ENCODE measurements at regions not wholly inside any gene's neighbourhood (a gene's known extent, or its start where the extent isn't known, plus 50 kb on each side); places are given as distances from the start of the nearest gene placed in this dataset.

DNA sequence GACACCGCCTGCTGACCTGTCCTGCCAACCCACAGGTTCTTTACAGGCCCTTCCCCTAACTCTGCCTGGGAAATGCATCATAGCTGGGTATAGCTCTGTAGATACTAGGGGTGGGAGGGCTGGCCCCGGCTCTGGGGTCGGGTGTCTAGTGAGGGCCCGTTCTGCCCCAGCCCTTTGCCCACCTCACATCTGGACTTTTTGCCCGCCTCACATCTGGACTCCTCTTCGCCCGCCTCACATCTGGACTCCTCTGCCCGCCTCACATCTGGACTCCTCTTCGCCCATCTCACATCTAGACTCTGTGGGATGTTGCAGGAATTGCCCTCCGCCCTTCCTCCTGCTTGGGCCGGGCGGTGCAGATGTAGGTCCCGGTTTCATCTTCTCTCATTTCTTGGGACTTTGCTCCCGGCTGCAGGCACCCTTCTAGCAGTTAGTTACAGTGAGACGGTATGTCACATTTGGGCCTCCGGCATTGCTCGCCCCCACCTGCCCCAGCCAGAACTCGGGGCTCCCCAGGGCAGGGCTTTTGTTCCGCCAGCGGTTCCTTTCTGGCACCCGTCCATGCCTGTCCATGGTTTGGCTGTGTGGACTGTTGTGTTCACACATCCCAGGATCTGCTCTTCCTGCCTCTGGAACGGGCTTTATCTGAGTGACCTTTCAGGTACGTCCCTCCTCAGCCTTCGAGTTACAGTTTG lies 1153.7 kb downstream of the BRD1 start:
- no peak for DNase-seq

DNA sequence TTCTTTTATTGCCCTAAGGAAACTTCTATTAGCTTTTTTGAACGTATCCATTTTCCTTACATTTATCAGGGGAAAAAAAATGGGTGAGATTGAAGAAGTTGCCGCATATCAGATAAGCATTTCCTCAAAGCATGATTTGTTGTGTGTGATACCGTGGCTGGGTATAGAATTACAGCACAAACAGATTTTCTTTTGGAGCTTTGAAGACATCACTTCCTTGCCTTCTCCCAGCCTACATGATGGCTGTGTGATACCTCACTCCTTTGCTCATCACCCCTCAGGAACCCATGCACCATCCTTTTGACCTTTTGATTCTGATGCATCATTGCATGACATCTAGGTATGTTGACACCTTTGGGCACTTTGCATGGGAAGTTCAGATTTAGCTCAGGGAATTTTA lies 1155.3 kb downstream of the BRD1 start:
- no peak for DNase-seq

DNA sequence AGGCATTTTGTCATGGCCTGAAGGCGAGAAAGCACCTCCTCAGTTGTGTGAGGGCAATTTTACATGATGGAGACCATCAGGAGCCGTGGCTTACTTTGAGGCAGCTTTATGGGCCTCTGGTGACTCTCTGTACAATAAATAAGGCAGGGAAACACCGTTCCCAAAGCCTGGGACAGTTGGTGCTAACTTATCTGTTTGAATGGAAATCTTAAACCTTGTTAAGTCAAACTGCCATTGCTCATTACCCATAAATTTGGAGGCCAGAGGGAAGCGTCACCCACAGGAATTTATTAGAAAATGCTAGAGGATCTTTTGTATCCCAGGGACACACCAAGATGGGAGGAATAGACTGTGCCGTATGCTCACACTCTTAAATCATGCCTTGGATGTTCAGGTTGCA lies 1156.9 kb downstream of the BRD1 start:
- DNase-seq, result no peak

DNA sequence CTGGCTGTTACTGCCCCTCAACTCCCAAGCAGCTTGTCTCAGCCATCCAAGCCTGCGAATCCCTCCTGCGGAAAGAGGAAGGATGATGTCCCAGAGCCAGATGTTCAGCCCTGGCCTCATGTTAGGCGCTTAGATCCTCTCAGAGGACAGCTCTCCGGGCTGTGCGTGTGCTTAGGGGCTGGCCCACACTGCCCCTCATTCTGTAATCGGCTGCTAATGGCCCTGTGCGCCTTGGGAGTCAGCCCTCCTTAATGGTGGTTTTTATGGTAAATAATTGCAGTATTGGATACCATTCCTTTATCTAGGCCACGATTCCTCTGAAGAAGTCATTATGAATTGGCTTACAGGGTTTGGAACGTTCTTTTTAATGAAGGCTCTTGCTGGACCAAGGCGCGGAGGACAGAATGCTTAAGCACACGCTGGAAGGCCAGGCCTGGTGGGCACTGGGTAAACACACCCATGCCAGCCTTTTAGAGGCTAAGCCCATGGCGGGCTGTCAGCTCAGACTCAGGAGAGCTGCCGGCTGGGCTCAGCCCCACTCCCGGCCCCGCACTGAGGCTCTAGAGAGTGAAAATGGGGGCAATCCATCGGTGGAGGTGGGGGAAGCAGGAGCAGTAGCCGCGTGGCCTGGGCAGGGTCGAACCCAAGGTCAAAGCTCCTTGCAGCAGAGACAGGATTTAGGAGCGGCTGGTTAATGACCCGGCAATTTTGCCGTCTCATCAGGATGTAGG lies 1157.5 kb downstream of the BRD1 start:
- DNase-seq, result no peak

DNA sequence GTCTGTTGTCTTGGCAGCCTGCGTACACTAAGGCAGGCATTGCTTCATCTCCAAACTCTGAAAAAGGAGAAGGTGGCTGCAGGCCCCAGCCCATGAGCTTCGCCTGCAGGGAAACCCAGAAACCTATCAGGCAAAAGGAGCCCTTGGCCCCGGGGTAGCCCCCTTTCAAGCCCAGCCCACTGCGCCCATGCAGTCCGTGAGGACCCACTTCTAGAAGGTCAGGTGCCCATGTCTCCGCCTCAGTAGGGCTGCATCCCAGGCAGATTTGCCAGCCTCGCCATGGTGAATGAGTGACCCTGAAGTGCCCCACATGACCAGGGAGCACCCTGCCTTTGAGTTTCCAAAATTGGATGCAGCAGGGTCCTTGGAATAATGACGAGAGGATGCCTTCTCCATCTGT lies 1158.4 kb downstream of the BRD1 start:
- no peak for DNase-seq

DNA sequence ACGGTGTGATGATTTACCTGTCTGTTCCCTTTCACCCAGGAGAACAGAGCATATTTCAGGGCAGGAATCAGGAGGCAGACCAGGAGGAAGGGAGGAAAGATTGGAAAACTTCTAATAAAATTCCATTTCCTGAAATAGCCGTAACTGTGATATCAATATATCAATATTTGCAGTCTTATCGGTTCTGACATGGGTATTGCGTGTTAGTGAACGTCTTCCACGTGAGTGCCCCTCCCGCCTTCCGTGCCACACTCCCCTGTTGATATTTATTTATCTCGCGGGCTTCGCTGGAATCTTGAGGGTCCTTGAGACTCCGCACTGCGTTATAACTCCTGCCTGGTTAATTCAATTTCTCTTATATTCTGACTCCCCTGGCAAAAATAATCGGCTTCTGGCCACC lies 1160.4 kb downstream of the BRD1 start:
- no peak for DNase-seq

DNA sequence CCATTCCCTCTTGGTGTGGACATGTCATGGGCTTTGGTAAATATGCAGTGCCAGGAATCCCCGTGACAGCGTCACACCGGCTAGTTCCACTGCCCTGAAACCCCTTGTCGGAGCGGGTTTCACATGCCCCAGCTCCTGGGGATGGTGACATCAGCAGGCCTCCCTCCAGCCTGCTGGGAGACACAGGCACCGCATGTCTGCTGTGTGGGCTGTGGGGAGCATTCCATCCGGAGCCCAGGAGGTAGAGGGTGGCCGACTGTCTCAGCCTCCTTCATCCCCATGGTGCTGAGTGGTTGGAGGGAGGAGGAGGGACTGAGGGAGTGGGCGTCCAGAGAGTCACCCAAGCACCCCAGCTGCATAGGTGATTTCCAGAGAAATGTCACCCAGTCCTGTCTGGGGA lies 1161.1 kb downstream of the BRD1 start:
- no peak for DNase-seq

DNA sequence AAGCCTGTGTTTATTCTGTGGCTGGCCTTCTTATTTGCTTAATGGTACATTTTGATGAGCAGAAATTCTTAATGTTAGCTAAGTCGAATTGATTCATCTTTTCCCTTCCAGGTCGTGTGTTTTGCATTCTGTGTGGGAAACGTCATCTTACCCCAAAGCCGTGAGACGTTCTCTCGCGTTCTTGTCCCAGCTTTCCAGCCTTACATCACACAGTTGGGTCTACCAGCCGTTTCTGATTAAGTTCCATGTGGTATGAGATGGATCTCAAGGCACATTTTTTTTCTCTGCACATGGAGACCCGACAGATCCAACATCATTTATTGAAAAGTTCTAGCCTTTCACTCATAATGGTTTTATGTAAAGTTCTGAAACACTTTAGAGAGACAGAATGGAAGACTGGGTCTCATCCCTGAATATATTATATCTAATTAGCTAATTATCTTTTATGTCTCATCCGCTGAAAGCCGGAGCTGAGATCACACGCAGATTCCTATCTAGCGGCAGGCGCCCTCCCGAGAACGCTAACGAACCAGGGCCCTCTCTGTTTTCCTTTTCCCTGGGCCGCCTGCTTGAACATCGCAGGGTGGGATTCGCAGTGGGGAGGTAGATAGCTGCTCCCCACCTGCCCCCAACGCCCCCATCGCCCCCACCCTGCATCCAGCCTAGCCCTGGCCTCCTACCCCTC lies 1162.2 kb downstream of the BRD1 start:
- DNase-seq, result no peak

DNA sequence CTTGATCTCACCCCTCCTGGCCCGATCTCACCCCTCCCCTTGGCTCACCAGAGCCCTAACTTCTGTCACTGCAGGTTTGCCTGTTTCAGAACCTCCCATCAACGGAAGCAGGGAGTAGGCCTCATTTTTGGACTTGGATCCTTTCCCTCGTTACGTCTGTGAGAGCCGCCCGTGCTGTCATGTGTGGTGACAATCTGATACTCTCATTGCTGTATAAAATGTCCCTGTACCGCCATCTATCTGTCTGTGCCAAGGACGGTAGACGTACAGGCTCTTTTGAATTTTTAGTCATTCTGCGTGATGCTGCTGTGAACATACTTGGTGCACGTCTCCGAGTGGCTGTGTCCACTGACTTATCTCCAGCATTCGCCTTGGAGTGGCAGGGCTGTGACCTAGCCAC lies 1163.1 kb downstream of the BRD1 start:
- DNase-seq, result no peak

DNA sequence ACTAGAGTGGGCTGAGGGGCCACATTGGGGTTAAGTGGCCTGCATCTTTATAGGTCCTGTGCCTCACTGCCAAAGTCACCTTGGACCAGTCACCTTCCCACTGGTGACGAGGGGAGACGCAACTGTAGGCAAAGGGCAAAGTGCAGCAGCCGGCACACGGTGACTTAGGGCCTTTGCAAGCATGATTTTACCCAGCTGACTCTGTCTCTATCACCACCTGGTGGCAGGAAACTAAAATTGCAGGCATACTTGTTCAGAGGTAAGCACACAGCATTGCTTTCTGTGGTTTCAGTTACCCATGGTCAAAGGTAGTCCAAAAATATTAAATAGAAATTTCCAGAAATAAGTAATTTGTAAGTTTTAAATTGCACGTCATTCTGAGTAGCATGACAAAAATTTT lies 1164.4 kb downstream of the BRD1 start:
- no peak for DNase-seq

DNA sequence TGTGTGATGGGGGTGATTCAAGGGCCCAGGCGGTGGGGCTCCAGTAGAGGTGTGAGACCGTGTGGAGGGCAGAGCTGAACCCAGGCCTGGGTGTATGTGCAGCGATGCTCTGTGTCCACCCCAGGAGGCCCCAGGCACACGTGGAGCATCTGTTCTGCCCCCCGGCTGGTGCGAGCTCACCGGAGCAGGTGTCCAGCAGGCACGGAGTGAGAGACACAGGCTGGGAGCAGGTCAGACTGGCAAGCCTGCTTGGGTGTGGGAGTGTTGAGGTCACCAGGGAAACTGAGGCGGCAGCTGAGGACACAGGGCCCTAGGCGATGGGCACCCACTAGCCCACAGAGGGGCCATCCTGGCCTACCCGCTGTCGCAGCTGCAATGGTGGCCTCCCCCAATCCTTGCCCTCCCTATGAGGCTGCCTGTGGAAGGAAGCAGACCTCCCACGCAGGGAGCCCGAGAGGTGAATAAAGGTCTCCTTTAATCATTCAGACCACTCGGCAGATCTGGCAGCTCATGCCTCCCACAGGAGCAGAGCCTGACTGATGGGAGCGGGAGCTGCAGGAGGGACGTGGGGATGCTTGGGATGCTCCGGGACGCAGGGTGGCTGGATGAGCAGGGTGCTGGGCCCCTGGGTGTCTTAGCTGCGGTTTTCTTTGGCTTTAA lies 1165.1 kb downstream of the BRD1 start:
- DNase-seq, result no peak

DNA sequence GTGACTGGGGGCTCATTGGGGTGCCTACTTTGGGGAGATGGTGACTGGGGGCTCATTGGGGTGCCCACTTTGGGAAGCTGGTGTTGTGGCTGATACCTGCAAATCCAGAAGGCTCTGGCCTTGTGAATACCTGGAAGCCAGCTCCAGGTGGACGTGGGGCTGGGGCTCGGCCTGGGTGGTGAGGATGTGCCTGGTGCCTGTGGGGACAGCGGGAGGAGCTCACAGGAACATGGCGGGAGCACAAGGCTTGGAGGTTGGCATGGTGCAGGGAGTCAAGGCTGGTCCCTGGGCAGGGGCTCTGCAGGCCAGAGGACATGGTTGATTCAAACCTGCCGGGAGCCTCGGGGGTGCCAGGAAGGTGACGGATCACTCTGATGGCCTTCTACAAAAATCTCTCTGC lies 1165.7 kb downstream of the BRD1 start:
- DNase-seq, result no peak

DNA sequence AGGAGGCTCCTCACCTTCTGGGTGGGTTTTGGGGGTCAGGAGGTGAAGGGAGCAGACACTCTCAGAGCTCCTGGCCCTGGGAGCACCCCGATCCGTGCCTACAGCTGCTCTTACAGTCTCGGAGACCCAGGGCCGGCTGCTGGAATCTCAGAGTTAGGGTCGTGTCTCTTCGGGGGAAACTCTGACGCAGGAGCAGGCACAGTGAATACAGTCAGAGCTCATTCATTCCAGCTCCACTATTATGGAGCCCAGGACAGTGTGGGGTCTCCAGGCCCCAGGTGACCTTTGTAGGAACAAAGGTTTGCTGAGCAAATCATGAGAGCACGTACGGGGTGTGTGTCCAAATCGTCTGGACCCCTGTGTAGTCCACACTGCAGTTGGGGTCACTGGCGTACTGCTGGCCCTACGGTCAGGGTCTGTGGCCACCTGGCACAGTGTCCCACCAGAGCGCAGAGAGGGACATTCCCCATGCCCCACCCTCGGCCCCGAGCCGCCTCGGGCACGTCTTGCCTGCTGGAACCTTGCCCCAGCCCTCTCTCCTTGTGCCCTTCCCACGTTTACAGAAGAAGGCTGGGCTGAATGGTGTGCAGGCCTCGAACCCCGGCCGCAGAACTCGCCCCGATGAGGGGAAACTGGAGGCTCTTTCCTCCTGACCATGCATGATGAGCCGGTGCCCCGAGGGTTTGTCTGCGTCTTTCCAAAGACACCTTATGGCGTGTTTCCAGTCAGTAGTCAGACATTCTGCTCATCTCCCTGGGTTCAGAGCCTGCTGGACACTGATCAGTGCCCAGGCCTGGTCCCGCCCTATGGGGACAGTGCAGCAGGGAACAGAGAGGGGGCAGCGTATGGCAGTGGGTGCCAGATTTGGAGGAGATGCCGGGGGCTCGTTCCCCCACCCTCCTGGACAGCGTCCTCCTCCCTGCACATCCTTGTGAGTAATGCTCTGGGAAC lies 1166.6 kb downstream of the BRD1 start:
- DNase-seq, result no peak

DNA sequence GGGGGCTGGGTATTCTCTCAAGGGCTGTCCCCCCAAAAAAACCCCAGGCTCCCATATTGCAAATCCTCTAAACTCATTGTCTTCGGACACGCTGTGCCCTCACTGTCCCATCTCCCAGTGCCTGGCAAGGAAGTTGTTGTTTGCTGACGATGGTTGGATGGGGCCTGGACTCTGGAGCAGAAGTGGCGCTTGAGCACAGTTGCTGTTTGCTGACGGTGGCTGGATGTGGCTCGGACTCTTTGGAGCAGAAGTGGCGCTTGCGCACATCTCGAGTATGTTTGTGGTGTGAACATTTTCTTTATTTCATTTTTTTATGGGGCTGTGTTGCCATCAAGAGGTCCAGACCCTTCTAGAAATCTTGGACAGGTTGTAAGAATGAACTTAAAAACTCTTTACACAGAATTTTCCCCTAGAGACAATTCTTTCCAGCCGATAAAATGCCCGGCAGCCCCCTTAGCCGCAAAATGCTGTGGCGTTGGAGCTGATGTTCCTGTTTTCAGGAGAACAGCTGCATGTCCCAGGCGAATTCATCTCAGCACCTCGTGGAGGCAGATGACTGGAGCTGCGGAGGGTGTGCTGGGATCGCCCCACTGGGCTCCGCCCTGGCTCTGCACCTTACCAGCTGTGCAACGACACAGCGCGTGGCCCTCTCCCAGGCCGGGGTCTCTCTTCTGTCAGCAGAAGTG lies 1167.4 kb downstream of the BRD1 start:
- DNase-seq, result no peak

DNA sequence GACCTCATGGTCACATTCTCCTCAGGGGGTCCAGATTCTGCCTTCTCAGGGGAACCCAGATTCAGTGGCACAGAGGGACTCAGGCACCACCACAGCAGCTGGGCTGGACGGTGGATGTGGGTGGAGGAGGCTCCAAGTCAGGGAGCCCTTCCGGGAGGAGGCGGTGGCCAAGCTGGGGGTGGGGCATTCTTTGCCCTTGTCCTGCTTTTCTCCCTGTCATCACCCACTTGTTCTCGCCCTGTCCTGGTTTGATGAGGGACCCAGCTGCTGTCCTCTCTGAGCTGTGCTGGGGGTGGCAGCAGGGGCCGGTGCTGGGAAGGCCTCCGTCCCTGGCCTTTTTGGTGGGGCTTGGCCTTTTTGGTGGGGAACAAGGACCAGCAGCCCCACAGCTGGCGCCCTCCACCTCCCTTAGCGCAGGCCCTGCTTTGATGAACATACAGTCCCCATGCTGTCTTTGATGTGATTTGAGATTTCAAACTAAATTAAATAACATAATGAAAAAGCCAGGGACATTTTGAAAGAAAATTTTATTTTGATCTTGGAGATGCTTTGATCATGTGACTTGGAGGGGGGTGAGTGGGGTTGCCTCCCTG lies 1168.2 kb downstream of the BRD1 start:
- DNase-seq, result no peak

DNA sequence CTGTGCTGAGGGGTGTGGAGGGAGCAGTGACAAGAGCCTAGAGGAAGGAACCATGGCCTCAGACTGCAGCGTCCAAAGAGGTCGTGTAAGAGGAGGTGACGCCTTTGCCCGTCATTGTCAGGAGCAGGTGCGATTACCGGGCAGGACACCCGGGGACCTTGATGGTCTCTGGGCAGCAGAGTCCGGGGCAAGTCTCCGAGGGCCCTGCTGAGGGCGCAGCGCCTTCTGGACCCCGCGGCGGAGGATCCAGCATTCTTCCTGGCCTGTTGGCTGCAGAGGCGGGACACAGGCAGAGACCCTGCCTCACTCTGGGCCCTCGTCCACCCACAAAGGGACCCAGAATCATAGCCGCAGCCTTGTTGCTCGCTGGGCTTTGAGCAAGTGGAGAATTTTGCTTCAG lies 1168.8 kb downstream of the BRD1 start:
- DNase-seq, result no peak

DNA sequence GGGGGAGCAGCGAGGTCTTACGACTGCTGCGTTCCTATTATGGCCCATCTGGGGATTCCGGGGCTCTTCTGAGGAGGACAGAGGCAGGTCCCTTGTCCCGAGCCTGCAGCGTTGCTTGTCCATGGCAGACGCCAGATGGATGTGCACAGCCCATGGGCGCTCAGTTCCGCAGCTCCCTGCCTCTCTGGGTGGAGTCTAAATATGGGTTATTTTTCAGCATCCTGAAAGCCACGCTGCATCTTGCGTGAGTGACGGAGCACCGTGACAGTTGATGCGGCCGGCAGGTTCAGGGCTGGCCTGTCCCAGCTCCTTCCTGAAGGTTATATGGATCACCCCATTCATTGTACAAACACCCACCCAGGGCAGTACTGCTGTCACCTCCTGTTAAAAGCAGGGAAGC lies 1169.4 kb downstream of the BRD1 start:
- DNase-seq, result no peak

DNA sequence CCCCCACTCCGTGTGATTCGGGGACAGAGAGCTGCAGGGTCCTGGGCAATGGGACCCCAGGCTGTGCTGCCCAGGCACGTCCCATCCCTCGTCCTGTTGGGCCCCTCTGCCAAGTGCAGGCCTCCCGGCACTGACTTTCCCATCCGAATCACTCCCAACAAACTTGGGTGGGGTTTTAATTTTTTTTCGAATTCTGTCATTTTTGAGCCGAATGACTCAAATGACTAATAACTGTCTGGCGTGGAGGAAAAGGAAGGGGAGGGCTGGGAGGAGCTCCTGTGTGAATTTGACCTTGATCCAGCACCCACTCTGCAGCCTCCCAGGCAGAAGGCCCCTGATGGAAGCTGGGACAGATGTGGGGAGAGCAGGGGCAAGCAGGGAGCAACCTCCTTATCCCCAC lies 1173.2 kb downstream of the BRD1 start:
- no peak for DNase-seq

DNA sequence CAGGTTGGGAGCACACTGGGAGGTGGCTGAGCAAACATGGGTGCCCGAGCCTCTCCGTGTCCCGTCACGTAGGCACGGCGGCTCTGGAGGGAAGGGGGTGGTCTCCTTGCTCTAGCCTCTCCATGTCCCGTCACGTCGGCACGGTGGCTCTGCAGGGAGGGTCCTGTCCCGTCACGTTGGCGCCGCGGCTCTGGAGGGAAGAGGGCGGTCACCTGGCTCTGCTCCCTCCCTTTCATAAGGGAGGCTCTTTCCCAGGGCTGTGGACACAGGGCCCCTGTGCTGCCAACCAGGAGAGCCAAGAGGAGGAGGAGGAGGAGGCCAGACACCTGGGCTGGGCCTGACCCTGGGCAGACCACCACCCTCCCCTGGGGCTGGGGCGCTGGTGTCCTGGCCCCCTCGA lies 1173.7 kb downstream of the BRD1 start:
- no peak for DNase-seq

DNA sequence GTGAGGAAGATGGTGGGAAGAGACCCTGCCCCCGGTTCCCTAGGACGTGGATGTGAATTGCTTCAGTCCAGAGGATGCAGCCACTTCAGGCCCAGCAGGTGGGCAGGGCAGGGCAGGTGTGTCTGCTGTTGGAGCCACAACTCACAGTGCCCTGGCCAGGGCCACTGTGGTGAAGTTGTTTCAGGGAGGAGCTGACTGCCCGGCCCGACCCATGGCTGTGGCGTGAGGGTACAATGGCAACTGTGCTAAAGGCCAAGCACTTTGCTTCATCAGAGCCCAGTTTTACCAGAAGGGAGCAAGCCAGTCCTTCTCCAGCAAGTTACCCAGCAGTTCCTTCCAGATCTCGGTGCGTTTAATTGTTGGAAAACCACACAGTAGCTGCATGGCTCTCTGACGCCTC lies 1174.4 kb downstream of the BRD1 start:
- no peak for DNase-seq

DNA sequence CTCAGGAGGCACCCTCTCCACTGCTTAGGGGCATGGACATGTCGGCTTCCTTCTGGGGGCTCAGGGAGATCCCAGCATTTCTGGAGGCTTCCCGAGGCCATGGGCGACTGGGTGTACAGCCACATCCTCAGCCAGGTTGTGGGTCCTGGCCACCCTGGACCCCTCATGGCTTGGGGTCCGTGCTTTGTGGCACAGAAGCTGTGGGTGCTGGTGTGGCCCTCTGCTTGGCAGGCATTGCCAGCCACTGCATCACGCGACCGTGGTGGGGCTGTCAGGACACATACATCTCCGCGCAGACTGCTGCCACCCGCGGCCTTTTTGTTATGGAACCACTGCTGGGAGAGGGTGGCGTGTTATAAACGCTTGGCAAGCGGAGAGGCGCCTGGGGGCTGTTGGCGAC lies 1174.9 kb downstream of the BRD1 start:
- no peak for DNase-seq
